AG04449 (cell line): ENCODE measurements at regions not wholly inside any gene's neighbourhood (a gene's known extent, or its start where the extent isn't known, plus 50 kb on each side); places are given as distances from the start of the nearest gene placed in this dataset.

Source experiments
- CTCF ChIA-PET: fragments of 350-600 bp; formaldehyde crosslinking; extraction: SDS; loops from one replicate; lab custom pipeline; 2021; ENCODE audit warnings: antibody characterized with exemption; lab: Yijun Ruan, JAX
- POLR2A ChIA-PET: fragments of 400-600, 350-600 bp; formaldehyde crosslinking; extraction: SDS; loops from one replicate; lab custom pipeline; 2020; ENCODE audit warnings: antibody characterized with exemption, inconsistent platforms; lab: Yijun Ruan, JAX
- DNase-seq: peaks from one replicate; pipeline ENCODE4 v3.0.0-alpha.2; 2010; ENCODE audit warnings: low read depth, low spot score
- H3K4me3 ChIP-seq: 2 replicates; pipeline ENCODE4 v1.5.1; 2011; ENCODE audit warnings: low read depth, mild to moderate bottlenecking, control low read depth, low read length
- CTCF ChIP-seq: IDR thresholded peaks from one replicate; pipeline ENCODE4 v1.5.1; 2011; ENCODE audit warnings: mild to moderate bottlenecking, moderate library complexity, low read length, control low read depth, inconsistent platforms; ENCODE audit not compliant: insufficient read depth; ENCODE audit errors: missing control alignments

- TF ChIP-seq CTCF, result no peak
- ChIA-PET POLR2A (no interaction called here), CTCF (no interaction called here)
- no peak for DNase-seq
- H3K4me3 ChIP-seq, result no peak overlapping the region
Observed at GRCh38 chr7:50226669-50227068, 77.8 kb upstream of the IKZF1 start.

- TF ChIP-seq CTCF, result no peak
- POLR2A ChIA-PET, result no interaction called here
- DNase-seq, result no peak
- CTCF ChIA-PET, result no interaction called here
- no peak overlapping the region for H3K4me3 ChIP-seq
Observed at GRCh38 chr7:50226145-50226544, 78.4 kb upstream of the IKZF1 start.

- CTCF ChIA-PET, result no interaction called here
- no peak for DNase-seq
- no peak overlapping the region for H3K4me3 ChIP-seq
- no peak for TF ChIP-seq CTCF
- POLR2A ChIA-PET, result no interaction called here
Observed at GRCh38 chr7:50221433-50221832, 83.1 kb upstream of the IKZF1 start.

GRCh38 chr7:50221028-50221427 is 83.5 kb upstream of the IKZF1 start:
- POLR2A ChIA-PET, result no interaction called here
- H3K4me3 ChIP-seq, result no peak overlapping the region
- CTCF ChIA-PET, result no interaction called here
- DNase-seq, result no peak
- no peak for TF ChIP-seq CTCF

- no peak for DNase-seq
- no peak for TF ChIP-seq CTCF
- ChIA-PET POLR2A (no interaction called here), CTCF (no interaction called here)
- no peak overlapping the region for H3K4me3 ChIP-seq
Observed at GRCh38 chr7:50220273-50220672, 84.2 kb upstream of the IKZF1 start.

GRCh38 chr7:50217821-50218281 is 86.7 kb upstream of the IKZF1 start:
- no peak for DNase-seq
- no peak overlapping the region for H3K4me3 ChIP-seq
- ChIA-PET POLR2A (no interaction called here), CTCF (no interaction called here)
- TF ChIP-seq CTCF, result no peak
